IPS-15b (cell line): ENCODE measurements at regions not wholly inside any gene's neighbourhood (a gene's known extent, or its start where the extent isn't known, plus 50 kb on each side); places are given as distances from the start of the nearest gene placed in this dataset.

Source experiments
- H3K27me3 ChIP-seq: one replicate; pipeline ENCODE4 v1.6.1; 2013; ENCODE audit warnings: low read length; ENCODE audit not compliant: control insufficient read depth, insufficient read depth
- H3K36me3 ChIP-seq: one replicate; pipeline ENCODE4 v1.6.1; 2013; ENCODE audit warnings: low read length; ENCODE audit not compliant: control insufficient read depth, insufficient read depth
- H3K4me1 ChIP-seq: one replicate; pipeline ENCODE4 v1.6.1; 2013; ENCODE audit warnings: mild to moderate bottlenecking, low read length; ENCODE audit not compliant: control insufficient read depth, insufficient read depth
- H3K4me3 ChIP-seq: one replicate; pipeline ENCODE4 v1.5.1; 2013; ENCODE audit warnings: low read depth, low read length
- H3K9ac ChIP-seq: one replicate; pipeline ENCODE4 v1.6.1; 2013; ENCODE audit warnings: low read depth, mild to moderate bottlenecking, low read length
- H3K9me3 ChIP-seq: one replicate; pipeline ENCODE4 v1.6.1; 2013; ENCODE audit warnings: mild to moderate bottlenecking, low read length; ENCODE audit not compliant: control insufficient read depth, insufficient read depth

DNA sequence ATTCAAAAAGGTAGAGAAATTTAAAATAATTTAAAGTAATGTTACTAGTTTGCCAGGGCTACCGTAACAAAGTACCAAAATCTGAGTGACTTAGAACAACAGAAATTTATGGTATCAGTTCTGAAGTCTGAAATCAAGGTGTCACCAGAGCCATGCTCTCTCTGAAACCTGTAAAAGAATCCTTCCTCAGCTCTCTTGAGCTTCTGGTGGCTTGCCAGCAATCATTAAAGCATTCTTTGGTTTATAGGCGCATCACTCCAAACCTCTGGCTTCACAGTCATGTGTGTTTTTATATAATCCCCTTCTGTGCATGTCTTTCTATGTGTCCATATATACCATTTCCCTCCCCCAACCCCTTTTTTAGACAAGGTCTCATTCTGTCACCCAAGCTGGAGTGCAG, 220.3 kb downstream of the COX7C start:
- Histone ChIP-seq H3K4me3 (no peak overlapping the region), H3K4me1 (no peaks in the 10 kb centered on the region), H3K36me3 (no peaks in the 10 kb centered on the region), H3K9ac (no peak overlapping the region), H3K27me3 (no peaks in the 10 kb centered on the region), H3K9me3 (no peaks in the 10 kb centered on the region)

GRCh38 chr5:86841000-86841644, 223.4 kb downstream of the COX7C start:
- H3K9me3 ChIP-seq, result no peaks in the 10 kb centered on the region
- H3K4me1 ChIP-seq, result no peaks in the 10 kb centered on the region
- no peak overlapping the region for H3K4me3 ChIP-seq
- H3K9ac ChIP-seq, result no peak overlapping the region
- H3K27me3 ChIP-seq, result no peaks in the 10 kb centered on the region
- H3K36me3 ChIP-seq, result no peaks in the 10 kb centered on the region

- H3K4me3 ChIP-seq, result no peak overlapping the region
- no peaks in the 10 kb centered on the region for H3K36me3 ChIP-seq
- no peaks in the 10 kb centered on the region for H3K9me3 ChIP-seq
- H3K27me3 ChIP-seq, result no peaks in the 10 kb centered on the region
- H3K9ac ChIP-seq, result no peak overlapping the region
- H3K4me1 ChIP-seq, result no peaks in the 10 kb centered on the region
Measured at GRCh38 chr5:86858442-86858841, 240.7 kb downstream of the COX7C start.

DNA sequence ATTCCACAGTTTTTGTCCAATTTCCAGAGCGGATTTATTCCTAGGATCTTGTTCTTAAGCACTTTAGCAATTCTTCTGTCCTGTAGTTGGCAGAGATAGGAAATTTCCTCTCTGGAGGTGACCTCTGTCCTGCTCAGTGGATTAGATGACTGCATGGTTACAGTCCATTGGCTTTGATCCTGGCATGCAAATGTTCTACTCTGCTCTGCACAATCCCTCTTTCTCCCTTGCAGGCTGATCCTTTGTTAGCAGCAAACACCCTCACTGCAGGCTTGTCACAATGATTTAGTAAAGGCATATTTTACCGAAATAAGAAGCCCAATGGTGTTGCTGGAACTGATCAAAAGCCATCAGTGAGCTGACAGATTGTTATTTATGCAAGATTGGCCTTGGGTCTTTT, 243.8 kb downstream of the COX7C start:
- no peak overlapping the region for H3K4me3 ChIP-seq
- H3K36me3 ChIP-seq, result no peaks in the 10 kb centered on the region
- H3K27me3 ChIP-seq, result no peaks in the 10 kb centered on the region
- no peaks in the 10 kb centered on the region for H3K9me3 ChIP-seq
- no peak overlapping the region for H3K9ac ChIP-seq
- no peaks in the 10 kb centered on the region for H3K4me1 ChIP-seq

GRCh38 chr5:86862093-86862492, 244.4 kb downstream of the COX7C start:
- no peak overlapping the region for H3K4me3 ChIP-seq
- no peaks in the 10 kb centered on the region for H3K27me3 ChIP-seq
- no peak overlapping the region for H3K9ac ChIP-seq
- H3K36me3 ChIP-seq, result no peaks in the 10 kb centered on the region
- no peaks in the 10 kb centered on the region for H3K4me1 ChIP-seq
- H3K9me3 ChIP-seq, result no peaks in the 10 kb centered on the region

- no peaks in the 10 kb centered on the region for H3K27me3 ChIP-seq
- no peaks in the 10 kb centered on the region for H3K4me1 ChIP-seq
- no peak overlapping the region for H3K9ac ChIP-seq
- H3K4me3 ChIP-seq, result no peak overlapping the region
- H3K9me3 ChIP-seq, result no peaks in the 10 kb centered on the region
- H3K36me3 ChIP-seq, result no peaks in the 10 kb centered on the region
Measured at GRCh38 chr5:86864051-86864450, 246.3 kb downstream of the COX7C start.

DNA sequence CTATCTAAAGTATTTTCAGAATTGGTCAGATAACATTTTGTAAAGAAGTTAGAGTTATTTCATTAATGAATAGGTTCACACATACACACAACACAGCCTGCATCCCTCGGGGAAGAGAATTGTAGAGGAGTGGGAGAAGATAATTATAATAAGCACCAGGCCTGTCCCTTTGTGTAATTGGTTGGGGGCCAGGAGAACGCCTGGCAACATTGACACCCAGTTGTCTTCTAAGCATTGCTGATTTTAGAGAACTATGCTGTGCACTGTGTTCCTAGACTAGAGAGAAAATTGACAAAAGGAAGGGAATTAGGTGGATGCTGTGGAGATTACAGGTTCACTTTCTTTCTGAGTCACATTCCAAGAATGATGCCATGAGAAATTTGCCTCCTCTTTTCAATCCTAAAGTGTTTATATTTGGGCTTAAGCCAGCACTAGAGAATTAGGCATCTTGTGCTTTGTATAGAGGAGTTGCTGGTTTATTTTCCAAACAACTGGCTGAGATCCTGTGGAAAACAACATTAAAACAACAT, 247.6 kb downstream of the COX7C start:
- Histone ChIP-seq H3K27me3 (no peaks in the 10 kb centered on the region), H3K9me3 (no peaks in the 10 kb centered on the region), H3K4me3 (no peak overlapping the region), H3K36me3 (no peaks in the 10 kb centered on the region), H3K4me1 (no peaks in the 10 kb centered on the region), H3K9ac (no peak overlapping the region)

DNA sequence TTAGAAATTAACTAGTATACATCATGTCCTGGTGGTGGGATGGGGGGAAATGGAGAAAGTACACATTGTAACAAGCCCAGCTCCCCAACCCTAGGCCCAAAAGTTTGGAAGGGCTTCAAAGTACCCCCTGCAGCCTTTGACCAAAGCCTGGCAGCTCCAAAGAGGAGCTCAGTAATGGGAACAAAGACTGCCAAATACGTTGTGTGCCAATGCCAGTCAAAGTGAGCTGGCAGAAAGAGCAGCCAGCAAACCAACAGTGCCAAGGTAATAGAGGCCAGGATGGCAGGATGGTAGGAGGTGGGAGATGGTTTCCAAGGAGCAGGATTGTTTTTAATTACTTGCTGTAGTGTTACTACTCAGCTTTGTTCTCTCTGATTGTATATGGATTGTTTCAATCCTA, 248.3 kb downstream of the COX7C start:
- H3K9me3 ChIP-seq, result no peaks in the 10 kb centered on the region
- H3K9ac ChIP-seq, result no peak overlapping the region
- H3K4me3 ChIP-seq, result no peak overlapping the region
- H3K4me1 ChIP-seq, result no peaks in the 10 kb centered on the region
- no peaks in the 10 kb centered on the region for H3K27me3 ChIP-seq
- H3K36me3 ChIP-seq, result no peaks in the 10 kb centered on the region

DNA sequence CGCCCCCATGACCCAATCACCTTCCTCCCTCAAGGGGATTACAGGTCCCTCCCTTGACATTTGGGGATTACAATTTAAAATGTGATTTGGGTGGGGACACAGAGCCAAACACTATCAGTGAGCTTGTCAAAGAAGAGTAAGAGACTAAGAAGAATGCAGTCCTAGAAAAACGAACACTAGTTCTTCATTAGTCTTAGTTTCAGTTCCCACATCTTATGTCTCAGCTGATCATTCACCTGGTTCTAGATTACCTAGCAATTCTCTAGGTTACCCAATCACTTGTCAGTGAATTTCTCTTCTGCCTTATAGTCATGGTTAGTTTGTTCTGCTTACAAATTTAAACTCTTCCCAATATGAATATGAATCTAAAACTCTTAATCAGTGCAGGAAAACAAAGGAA, 251.5 kb downstream of the COX7C start:
- no peak overlapping the region for H3K4me3 ChIP-seq
- no peaks in the 10 kb centered on the region for H3K36me3 ChIP-seq
- no peak overlapping the region for H3K9ac ChIP-seq
- no peaks in the 10 kb centered on the region for H3K9me3 ChIP-seq
- no peaks in the 10 kb centered on the region for H3K4me1 ChIP-seq
- no peaks in the 10 kb centered on the region for H3K27me3 ChIP-seq

DNA sequence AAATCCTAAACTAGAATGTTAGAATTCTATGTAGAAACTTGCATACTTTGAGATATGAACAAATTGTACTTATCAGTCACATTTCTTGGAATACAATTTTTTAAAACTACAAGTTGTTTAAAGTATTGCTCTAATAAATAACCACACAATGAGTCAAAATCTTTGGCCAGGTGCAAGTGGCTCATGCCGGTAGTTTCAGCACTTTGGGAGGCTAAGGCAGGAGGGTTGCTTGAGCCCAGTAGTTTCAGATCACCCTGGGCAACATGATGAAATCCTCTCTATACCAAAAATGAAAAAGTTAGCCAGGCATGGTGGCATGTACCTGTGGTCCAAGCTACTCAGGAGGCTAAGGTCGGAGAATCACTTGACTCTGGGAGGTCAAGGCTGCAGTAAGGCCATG, 257.8 kb downstream of the COX7C start:
- Histone ChIP-seq H3K9me3 (no peaks in the 10 kb centered on the region), H3K9ac (no peak overlapping the region), H3K36me3 (no peaks in the 10 kb centered on the region), H3K4me3 (no peak overlapping the region), H3K27me3 (no peaks in the 10 kb centered on the region), H3K4me1 (peaks cover 2% of the 10 kb centered on the region)

DNA sequence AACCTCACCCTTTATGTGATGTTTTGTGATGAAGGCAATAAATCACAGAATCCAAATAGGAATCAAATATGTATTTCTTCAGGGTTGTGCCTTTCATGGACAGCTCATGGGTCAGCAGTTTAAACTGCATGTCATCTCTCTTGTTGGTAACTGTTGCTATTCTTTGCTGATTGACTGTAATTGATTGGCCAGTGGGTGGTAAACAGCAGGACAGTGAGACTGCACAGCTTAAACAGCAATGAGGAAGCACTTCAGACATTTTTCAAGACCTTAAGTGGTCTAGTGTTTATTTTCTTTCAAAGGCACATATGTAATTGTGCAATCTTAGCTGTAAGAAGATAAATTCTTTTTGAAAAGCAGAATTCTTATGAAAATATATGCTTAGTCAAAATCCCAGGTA, 260.5 kb downstream of the COX7C start:
- peaks cover 5% of the 10 kb centered on the region for H3K4me1 ChIP-seq
- H3K9me3 ChIP-seq, result no peaks in the 10 kb centered on the region
- H3K36me3 ChIP-seq, result no peaks in the 10 kb centered on the region
- no peaks in the 10 kb centered on the region for H3K27me3 ChIP-seq
- no peak overlapping the region for H3K4me3 ChIP-seq
- no peak overlapping the region for H3K9ac ChIP-seq

DNA sequence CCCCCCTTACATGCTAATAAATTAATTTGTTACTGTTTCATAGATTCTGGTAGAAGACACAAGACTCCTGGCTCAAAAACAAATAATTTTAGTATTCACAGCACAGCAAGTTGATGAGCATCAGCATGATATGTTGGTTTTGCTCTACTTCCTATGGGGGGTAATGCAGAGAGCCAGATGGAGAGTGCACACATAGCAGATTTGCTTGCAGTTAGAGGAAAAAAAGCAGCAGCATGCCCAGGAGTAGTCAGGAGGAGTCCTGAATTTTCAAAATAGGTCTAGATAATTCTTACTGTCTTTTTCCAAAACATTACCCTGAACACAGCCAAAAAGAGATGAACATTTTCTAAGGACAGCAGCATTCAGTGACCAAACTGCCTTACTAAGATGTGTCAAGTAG, 261.3 kb downstream of the COX7C start:
- no peaks in the 10 kb centered on the region for H3K27me3 ChIP-seq
- H3K9ac ChIP-seq, result no peak overlapping the region
- no peaks in the 10 kb centered on the region for H3K36me3 ChIP-seq
- no peaks in the 10 kb centered on the region for H3K9me3 ChIP-seq
- peaks cover 5% of the 10 kb centered on the region for H3K4me1 ChIP-seq
- H3K4me3 ChIP-seq, result no peak overlapping the region
